Neural cell (in vitro differentiated cells): ENCODE measurements at regions not wholly inside any gene's neighbourhood (a gene's known extent, or its start where the extent isn't known, plus 50 kb on each side); places are given as distances from the start of the nearest gene placed in this dataset.

ENCODE experiments used
- H2AFZ ChIP-seq: fragments of 200-600, 300-800 bp; sonication (generic), shearing (Covaris generic); 2 replicates; pipeline ENCODE4 v1.6.0; 2014; ENCODE audit warnings: low read depth, mild to moderate bottlenecking, antibody characterized with exemption, low read length, moderate library complexity
- H3F3A ChIP-seq: fragments of 200-600 bp; shearing (Covaris generic); 2 replicates; pipeline ENCODE4 v1.6.1; 2016; ENCODE audit warnings: mild to moderate bottlenecking, moderate library complexity, mixed read lengths, antibody characterized with exemption, low read length; ENCODE audit not compliant: insufficient read depth, poor library complexity, severe bottlenecking
- H3K27ac ChIP-seq: fragments of 200-600, 300-800 bp; sonication (generic), shearing (Covaris generic); 2 replicates; pipeline ENCODE4 v1.5.1; 2014; ENCODE audit warnings: mild to moderate bottlenecking, low read length, moderate library complexity
- H3K27me3 ChIP-seq: fragments of 300-800, 200-600 bp; sonication (generic), shearing (Covaris generic); 2 replicates; pipeline ENCODE4 v1.6.0; 2014; ENCODE audit warnings: mild to moderate bottlenecking, low read depth, low read length, moderate library complexity; ENCODE audit not compliant: insufficient read depth
- H3K36me3 ChIP-seq: fragments of 300-800, 200-600 bp; sonication (generic), shearing (Covaris generic); 2 replicates; pipeline ENCODE4 v1.5.1; 2014; ENCODE audit warnings: mild to moderate bottlenecking, antibody characterized with exemption, low read length, moderate library complexity; ENCODE audit not compliant: insufficient read depth
- H3K4me2 ChIP-seq: fragments of 300-800, 200-600 bp; sonication (generic), shearing (Covaris generic); 2 replicates; pipeline ENCODE4 v1.6.0; 2014; ENCODE audit warnings: mild to moderate bottlenecking, low read length
- H3K4me3 ChIP-seq: fragments of 300-800, 200-600 bp; sonication (generic), shearing (Covaris generic); 2 replicates; pipeline ENCODE4 v1.5.1; 2014; ENCODE audit warnings: mild to moderate bottlenecking, low read length, moderate library complexity
- H3K79me2 ChIP-seq: fragments of 200-600 bp; shearing (Covaris generic); replicated peaks from 2 replicates; pipeline ENCODE4 v1.6.0; 2014; ENCODE audit warnings: mild to moderate bottlenecking, low read length, moderate library complexity; ENCODE audit not compliant: insufficient read depth
- H3K9ac ChIP-seq: fragments of 300-800, 200-600 bp; sonication (generic), shearing (Covaris generic); 2 replicates; pipeline ENCODE4 v1.6.1; 2016; ENCODE audit warnings: mild to moderate bottlenecking, low read length, mixed read lengths
- H3K9me2 ChIP-seq: fragments of 200-600 bp; shearing (Covaris generic); 2 replicates; pipeline ENCODE4 v1.6.1; 2016; ENCODE audit warnings: mild to moderate bottlenecking, low read length, mixed read lengths; ENCODE audit not compliant: insufficient read depth
- H3K9me3 ChIP-seq: fragments of 200-600, 300-800 bp; sonication (generic), shearing (Covaris generic); 2 replicates; pipeline ENCODE4 v1.6.1; 2016; ENCODE audit warnings: mild to moderate bottlenecking, mixed run types, low read length, moderate library complexity, mixed read lengths
- H4K20me1 ChIP-seq: fragments of 200-600 bp; shearing (Covaris generic); 2 replicates; pipeline ENCODE4 v1.6.1; 2016; ENCODE audit warnings: mild to moderate bottlenecking, mixed run types; ENCODE audit not compliant: insufficient read depth
- CTCF ChIP-seq: fragments of 450-650 bp; IDR thresholded peaks from 2 replicates; pipeline ENCODE4 v1.5.1; 2014; ENCODE audit warnings: antibody characterized with exemption, mild to moderate bottlenecking, moderate library complexity; ENCODE audit not compliant: poor library complexity, severe bottlenecking
- EP300 ChIP-seq: fragments of 450-650 bp; conservative IDR thresholded peaks from 2 replicates; pipeline ENCODE4 v1.6.1; 2014; ENCODE audit warnings: antibody characterized with exemption, mild to moderate bottlenecking, moderate library complexity; ENCODE audit not compliant: poor library complexity, severe bottlenecking
- EZH2 ChIP-seq: fragments of 200-600, 300-800 bp; shearing (Covaris generic), sonication (generic); IDR thresholded peaks from 2 replicates; pipeline ENCODE4 v1.6.1; 2014; ENCODE audit warnings: antibody characterized with exemption, low read length, borderline replicate concordance, mild to moderate bottlenecking; ENCODE audit not compliant: insufficient read depth, poor library complexity, severe bottlenecking
- MXI1 ChIP-seq: fragments of 450-650 bp; conservative IDR thresholded peaks from 2 replicates; pipeline ENCODE4 v1.6.1; 2014; ENCODE audit warnings: antibody characterized with exemption, mild to moderate bottlenecking; ENCODE audit not compliant: poor library complexity, severe bottlenecking
- POLR2AphosphoS5 ChIP-seq: IDR thresholded peaks from 2 replicates; pipeline ENCODE4 v1.6.1; 2012
- RAD21 ChIP-seq: fragments of 450-650 bp; conservative IDR thresholded peaks from 2 replicates; pipeline ENCODE4 v1.6.1; 2014; ENCODE audit warnings: antibody characterized with exemption, mild to moderate bottlenecking, moderate library complexity
- REST ChIP-seq: IDR thresholded peaks from 2 replicates; pipeline ENCODE4 v1.6.1; 2012; ENCODE audit warnings: borderline replicate concordance
- SMC3 ChIP-seq: fragments of 450-650 bp; conservative IDR thresholded peaks from 2 replicates; pipeline ENCODE4 v1.6.1; 2014; ENCODE audit warnings: antibody characterized with exemption, mild to moderate bottlenecking, moderate library complexity; ENCODE audit not compliant: poor library complexity
- TAF1 ChIP-seq: IDR thresholded peaks from 2 replicates; pipeline ENCODE4 v1.6.1; 2012; ENCODE audit warnings: low read depth

- Histone ChIP-seq H3K27ac (no peak overlapping the region), H3K36me3 (no peaks in the 10 kb centered on the region), H3K9me3 (no peaks in the 10 kb centered on the region), H3K79me2 (no peaks in the 10 kb centered on the region), H3K4me2 (no peak overlapping the region), H3K27me3 (no peaks in the 10 kb centered on the region), H4K20me1 (no peaks in the 10 kb centered on the region), H3K9ac (no peak overlapping the region), H3F3A (no peaks in the 10 kb centered on the region), H3K4me3 (no peak overlapping the region), H3K9me2 (no peaks in the 10 kb centered on the region), H2AFZ (no peak overlapping the region)
- TF ChIP-seq REST (no peak), EP300 (no peak), CTCF (no peak), EZH2 (no peak), SMC3 (no peak)
Measured at GRCh38 chr1:106651028-106651762, 405.3 kb upstream of the PRMT6 start.

GRCh38 chr1:106659490-106660244 is 396.8 kb upstream of the PRMT6 start:
- Histone ChIP-seq H3K79me2 (no peaks in the 10 kb centered on the region), H2AFZ (no peak overlapping the region), H4K20me1 (no peaks in the 10 kb centered on the region), H3K36me3 (no peaks in the 10 kb centered on the region), H3K27me3 (no peaks in the 10 kb centered on the region), H3K27ac (no peak overlapping the region), H3K9me3 (no peaks in the 10 kb centered on the region), H3F3A (no peaks in the 10 kb centered on the region), H3K4me2 (no peak overlapping the region), H3K9me2 (no peaks in the 10 kb centered on the region), H3K4me3 (no peak overlapping the region), H3K9ac (no peak overlapping the region)
- TF ChIP-seq REST (no peak), TAF1 (no peak), MXI1 (no peak), RAD21 (no peak), CTCF (no peak), SMC3 (no peak), EZH2 (no peak), EP300 (no peak), POLR2AphosphoS5 (no peak)
